ENCODE measurements at regions not wholly inside any gene's neighbourhood (a gene's known extent, or its start where the extent isn't known, plus 50 kb on each side); places are given as distances from the start of the nearest gene placed in this dataset.

GRCh38 chr6:11485271-11485670, 52.3 kb upstream of the TMEM170B start:
- TF ChIP-seq CTCF (IDR thresholded peaks at IDR 0.05) = no peak
- TF ChIP-seq POLR2A (IDR thresholded peaks at IDR 0.05) = no peak

Data from Peyer's patch (tissue), 4 donors.